HG03575 (cell line): ENCODE measurements at regions not wholly inside any gene's neighbourhood (a gene's known extent, or its start where the extent isn't known, plus 50 kb on each side); places are given as distances from the start of the nearest gene placed in this dataset.
"Not testable (repeated sequence)": the region's sequence is repeated elsewhere in the genome, so short reads cannot be mapped to it uniquely, and the experiment has no call there.

ENCODE experiments used
- ATAC-seq: cut with Tn5 transposase; IDR thresholded peaks from one replicate; pipeline ENCODE4 v1.9.1; 2021; ENCODE audit not compliant: unreplicated experiment, insufficient number of reproducible peaks, low FRiP score; ENCODE audit errors: extremely low read depth

DNA sequence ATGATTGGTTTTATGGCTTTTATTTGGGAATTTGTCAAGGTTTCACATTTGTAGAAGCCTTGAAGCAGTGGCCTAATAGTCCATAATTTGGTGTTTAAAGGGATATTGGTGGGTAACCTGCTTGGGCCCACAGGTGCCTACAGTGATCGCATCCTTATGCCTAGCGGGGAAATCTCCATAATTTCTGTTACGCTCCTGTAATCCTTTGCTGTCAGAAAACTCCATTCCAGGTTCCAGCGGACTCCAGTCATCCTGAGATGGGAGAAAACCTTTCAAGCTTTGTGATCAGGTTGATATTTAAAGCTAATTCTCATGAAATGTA is 257.0 kb upstream of the JADE1 start:
- no peak for ATAC-seq

DNA sequence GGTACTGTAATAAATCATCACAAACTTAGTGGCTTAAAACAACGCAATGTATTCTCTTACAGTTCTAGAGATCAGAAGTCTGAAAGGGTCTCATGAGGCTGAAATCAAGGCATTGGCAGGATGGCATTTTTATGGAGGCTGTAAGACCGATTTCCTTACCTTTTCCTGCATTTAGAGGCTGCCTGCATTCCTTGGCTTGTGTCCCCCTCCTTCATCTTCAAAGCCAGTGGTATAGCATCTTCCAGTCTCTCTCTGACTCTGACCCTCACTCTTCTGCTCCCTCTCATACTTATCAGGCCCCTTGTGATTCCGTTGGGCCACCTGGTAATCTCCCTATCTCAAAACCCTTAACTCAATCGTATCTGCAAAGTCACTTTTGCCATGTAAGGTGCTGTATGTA is 258.2 kb upstream of the JADE1 start:
- ATAC-seq, result no peak

DNA sequence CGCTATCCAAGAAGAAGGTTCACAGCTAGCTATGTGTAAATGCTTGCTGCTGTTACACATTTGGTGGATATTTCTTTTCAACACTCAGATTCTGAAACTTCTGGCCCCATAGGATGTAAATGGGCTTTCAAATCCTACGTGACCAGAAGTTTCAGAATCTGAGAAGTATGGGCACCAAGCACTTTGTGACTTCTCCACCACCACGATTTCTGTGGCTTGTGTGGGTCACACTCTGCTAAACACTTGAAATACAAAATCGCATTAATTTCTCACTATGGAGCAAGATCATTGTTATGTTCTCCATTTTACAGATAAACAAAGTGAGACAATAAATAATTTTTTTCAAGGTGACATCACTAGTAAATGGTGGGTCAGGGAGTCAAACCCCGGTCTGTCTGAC is 259.4 kb upstream of the JADE1 start:
- ATAC-seq, result no peak

DNA sequence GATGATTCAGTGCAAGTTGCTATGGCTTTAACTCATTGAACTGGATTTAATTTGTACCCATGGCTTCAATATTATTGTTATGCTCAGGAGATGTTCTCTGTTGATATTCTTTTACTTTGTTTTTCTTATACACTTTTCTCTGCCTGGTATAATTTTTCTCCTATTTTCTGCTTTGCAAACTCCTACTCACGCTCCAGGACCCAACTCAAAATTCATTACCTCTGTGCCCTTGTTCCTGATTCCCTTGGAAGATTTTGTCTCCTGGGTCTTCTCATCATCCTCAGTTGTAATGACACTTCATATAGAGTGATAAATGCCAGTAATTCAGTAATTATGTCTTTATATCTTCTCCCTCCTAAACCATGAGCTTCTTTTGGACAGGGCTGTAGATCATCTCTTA is 259.9 kb upstream of the JADE1 start:
- no peak for ATAC-seq

DNA sequence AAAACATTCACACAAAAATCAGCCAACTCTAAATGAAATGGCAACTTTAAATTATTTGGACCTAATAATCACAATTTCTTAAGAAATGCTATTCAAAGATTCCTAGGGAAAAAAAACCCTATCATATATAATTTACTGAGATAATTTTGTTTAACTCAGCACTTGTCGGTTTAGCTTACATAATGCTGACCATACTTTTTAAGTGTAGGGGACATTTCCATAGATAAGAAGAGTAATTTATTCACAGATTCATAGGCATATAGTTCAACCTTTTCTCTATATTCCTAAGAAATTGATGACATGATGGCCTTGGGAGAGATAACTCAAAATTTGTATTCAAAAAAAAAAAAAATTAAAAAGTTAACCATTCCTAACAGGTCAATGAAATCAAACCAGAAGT is 260.8 kb upstream of the PGRMC2 start:
- ATAC-seq, result no peak

DNA sequence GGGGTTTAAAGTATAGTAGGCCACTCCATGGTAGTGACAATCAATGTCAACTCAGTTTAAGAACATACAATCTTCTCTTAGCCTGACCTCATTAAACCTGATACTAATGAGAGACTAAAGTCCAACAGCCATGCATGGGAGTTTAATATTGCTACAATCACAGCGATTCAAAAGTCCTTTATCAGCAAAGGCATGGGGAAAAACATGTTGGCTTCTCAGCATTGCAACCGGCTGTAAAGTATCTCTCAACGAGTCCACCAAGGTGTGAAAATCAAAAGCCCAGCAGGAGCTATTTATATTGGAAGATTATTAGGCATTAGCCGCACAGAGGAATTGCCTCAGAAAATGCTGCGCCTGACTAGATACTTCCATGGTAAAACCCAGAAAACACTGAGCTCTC is 256.7 kb upstream of the PGRMC2 start:
- no peak for ATAC-seq

DNA sequence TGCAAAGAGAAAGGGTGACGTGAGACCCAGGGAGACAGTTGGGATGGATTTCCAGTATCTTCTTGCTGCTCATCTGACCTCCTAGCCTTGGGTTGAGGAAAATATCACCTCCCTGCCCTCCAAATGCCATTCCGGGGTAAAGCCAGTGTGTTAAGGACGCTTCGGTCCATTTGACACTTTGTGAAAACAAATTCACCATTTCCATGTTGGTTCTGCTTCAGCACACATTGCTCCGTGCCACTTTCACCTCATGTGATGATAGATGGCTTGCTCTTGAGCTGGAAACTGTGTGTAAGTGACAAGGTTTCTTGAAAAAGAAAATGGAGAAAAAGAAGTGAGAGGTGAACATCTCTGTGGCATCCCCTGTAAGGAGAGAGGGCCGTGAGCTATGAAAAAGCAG is 256.1 kb upstream of the PGRMC2 start:
- ATAC-seq, result no peak

DNA sequence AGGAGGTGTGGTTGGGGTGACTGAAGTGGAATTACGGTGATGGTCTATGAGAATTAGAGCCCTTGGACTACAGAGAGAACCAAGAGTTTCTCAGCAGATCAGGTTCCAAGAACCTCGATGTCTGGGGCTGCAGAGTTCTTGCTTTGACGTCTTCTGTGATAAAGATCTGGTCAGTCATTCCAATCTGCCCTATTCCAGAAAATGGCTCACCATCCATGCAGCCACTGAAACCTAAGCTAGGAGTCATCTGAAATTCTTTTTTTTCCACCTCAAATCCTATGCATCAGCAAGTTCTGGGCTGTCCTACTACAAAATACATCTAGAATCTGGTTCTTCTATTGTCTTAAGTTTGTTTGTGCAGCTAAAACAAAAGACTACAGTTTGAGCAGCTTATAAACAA is 254.4 kb upstream of the PGRMC2 start:
- no peak for ATAC-seq

DNA sequence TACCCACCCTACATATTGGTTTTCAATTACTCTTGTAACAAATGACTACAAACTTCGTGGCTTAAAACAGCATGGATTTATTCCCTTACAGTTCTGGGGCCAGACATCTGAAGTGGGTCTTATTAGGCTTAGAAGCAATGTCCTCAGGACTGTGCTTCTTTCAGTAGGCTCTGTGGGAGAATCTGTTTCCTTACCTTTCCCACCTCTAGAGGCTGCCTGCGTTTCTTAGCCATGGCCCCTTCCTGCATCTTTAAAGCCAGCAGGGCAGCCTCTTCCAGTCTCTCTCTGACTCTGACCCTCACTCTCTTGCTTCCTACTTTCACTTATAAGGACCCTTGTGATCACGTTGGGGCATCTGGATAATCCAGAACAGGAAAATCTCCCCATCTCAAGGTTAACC is 252.5 kb upstream of the PGRMC2 start:
- ATAC-seq, result no peak

DNA sequence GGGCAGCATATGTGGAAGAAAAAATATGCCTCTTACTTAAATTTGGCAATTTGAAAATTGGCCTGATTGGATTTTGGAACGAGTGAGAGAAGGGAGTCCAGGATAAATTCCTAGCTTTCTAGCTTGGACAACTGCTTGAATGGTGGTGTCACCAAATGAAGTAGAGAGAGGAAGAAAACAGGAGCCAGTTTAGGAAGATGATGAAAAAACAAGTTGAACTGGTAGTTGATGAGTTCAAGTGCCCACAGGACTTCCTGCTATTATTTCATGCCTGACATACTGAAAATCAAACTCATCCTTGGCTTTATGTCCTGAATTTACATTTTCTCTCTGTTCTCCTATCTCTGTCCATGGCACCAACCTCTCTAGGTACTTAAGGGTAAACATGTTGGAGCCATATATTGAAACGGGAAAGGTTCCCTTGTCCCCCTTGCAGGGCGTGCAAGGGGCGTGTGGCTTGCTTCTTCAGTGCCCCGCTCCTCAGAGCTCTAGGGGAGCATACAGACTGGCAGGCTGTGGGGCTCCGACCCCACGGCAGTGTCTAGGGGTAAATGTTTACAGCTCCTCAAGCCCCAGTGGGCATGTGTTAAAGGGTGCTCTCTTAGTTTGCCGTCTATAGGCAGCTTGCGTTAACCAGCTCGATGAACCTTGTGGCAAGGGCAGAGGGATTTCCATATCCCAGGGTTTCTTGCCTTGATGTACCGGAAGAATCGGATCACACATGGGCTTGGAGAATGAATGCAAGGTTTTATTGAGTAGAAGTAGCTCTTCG is 250.7 kb upstream of the PGRMC2 start:
- ATAC-seq, result no peak

DNA sequence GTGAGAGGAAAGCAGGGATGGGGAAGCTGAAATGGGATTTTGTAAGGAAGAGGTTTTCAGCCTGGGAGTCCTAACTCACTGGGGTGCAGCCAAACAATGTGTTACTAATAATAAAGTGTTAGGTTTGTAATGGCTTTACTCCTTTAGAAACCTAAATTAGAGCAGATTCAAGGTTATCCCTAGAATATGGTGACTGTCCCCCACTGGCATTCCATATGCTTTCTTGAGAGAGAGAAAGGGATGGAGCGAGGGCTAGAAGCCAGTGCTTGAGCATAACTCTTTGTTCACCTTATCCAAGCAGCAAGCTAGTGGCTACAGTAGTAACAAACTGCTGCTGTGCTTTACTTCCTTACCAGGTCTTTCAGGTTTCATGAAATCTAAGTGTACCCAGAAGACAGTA is 249.1 kb upstream of the PGRMC2 start:
- no peak for ATAC-seq

DNA sequence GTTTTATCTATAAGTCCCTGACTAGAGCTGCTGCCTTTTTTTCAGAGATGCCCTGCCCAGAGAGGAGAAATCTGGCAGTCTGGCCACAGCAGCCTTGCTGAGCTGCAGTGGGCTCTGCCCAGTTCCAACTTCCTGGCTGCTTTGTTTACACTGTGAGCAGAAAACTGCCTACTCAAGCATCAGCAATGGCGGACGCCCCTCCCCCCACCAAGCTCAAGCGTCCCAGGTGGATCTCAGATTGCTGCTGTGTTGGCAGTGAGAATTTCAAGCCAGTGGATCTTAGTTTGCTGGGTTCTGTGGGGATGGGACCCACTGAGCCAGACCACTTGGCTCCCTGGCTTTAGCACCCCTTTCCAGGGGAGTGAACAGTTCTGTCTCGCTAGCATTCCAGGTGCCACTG is 247.9 kb upstream of the PGRMC2 start:
- ATAC-seq, result not testable (repeated sequence)

DNA sequence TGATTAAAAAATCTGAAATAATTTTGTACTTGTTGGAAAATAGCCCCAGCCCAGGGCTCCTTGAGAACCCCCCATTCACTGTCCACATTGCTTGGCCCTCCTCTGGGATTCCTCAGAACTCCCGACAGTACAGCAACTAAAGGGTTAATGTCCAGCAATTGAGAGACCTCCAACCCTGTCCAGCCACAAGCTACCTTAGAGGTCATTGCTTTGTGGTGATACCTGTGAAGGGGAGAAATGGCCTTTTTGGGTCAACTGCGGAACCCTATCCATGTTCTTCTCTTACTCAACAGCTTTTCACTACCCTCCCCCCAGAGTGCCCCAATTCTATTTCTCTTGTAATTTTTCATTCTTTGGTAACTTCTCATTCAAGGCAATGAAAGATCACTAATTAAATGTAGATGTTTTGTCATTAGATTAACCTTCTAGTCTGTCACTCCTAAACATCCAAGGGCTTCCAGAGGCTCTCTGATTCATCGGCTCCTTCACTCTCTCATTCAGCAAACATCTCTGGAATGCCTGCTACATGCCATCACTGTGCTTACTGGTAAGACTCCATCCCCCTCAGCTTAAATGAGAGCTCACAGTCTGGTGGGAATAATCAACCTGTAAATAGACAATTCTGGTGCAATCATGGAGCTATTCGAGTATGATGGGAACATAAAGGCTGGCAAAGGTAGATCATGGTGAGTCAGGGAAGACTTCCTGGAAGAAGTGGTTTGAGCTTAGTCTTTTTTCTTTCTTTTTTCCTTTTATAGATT is 241.4 kb upstream of the PGRMC2 start:
- ATAC-seq, result no peak

DNA sequence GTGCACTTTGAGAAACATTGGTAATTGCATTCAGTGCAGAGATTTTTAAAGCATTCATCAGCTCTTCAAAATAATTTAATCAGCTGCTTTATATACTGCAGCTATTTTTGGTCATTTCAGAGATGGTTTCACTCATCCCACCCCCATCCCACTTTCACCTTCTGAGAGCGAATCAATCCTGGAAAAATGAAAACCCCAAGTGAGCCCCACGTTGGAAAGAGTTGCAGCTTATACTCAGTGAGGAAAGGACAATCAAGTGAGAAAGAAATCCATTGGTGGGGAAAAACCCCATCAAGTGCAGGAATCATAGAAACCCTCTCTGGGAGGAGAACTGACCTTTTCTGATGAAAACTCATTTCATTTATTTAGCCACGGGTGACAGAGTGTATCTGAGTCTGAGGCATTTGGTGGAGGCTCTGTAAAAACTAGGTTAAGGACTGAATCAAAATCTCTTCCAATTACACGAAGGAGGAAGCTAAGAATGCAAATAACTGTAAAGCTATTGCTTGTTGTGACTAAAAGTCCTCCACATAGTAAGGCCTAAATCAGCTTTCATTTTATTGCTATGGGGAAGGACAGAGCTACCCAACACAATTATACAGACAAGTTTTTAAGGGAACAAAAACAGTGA is 240.4 kb upstream of the PGRMC2 start:
- ATAC-seq, result no peak

DNA sequence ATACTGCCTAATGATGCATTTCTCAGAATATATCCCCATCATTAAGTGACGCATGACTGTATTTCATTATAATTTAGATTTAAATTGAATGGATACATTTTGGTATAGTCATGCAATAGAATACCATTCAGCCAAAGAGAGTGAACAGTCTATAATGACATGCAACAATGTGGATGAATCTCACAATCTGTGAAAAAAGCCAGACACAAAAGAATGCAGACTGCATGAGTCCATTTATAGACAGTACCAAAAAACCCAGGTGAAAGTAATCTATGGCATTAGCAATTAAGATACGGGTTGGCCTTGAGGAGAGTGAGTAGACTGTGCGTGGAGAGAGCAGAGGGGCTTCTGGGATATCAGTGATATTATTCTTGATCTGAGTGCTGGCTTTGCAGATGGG is 239.7 kb upstream of the PGRMC2 start:
- no peak for ATAC-seq

DNA sequence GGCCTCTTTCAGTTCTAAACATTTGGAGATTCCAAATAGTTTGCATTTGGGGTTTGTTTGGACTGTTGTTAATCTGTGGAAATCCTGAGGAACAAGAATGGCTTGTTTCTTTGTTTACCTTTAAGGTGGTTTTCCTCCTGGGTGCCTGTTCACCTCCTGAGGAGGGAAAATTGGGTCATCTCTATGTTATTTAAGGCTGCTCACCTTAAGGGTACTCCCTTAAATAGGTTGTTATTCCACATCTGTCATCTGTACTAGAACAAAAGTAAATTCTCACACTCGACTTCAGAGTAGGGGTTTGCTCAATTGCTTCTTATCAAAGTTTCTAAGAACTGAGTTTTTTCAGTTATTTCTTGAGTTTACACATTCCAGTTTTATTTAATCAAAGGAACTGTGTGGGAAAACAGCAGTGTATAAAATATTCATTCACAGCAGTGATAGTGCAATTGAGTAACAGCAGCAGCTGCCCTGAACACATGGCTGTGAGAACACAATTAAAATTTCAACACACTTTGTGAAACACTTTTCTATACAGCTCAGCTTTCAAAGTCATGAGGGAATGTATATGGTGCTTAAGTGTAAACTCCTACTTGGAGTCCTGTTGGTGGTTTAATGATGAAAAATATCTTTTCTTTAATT is 238.5 kb upstream of the PGRMC2 start:
- ATAC-seq, result no peak

DNA sequence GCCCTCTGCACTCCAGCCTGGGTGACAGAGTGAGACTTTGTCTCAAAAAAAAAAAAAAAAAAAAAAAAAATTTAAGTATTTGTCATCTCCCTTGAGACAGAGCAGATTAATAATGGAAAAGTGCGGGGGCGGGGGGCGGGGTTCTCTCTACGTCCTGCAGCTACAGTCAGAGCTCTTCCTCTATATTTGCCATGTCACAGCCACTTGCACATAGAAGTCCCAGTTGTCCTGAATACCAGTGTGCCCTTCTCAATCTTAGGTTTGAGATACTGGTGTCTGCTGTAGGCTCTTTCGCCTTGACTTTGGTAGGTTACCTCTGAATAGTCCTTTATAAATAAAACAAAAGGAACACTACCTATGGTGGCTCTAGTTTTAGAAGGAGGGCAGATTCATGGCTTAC is 237.8 kb upstream of the PGRMC2 start:
- no peak for ATAC-seq

DNA sequence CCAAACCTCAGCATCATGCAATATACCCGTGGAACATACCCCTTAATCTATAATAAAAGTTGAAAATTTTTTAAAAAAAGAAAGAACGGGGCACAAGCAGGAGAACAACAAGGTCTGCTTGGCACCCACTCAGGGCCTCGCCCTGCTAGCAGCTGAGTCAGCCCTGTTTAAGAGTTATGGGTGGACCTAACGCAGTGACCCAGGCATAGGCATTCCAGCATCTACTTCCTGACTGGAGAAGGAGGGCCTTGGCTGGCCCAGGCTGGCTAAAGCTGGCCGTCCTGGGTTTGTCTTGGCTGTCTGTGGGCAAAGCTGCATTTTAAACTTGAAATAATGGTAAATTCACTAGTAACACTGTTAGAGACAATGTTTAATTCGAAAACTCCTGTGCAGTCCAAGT is 236.7 kb upstream of the PGRMC2 start:
- ATAC-seq, result no peak

DNA sequence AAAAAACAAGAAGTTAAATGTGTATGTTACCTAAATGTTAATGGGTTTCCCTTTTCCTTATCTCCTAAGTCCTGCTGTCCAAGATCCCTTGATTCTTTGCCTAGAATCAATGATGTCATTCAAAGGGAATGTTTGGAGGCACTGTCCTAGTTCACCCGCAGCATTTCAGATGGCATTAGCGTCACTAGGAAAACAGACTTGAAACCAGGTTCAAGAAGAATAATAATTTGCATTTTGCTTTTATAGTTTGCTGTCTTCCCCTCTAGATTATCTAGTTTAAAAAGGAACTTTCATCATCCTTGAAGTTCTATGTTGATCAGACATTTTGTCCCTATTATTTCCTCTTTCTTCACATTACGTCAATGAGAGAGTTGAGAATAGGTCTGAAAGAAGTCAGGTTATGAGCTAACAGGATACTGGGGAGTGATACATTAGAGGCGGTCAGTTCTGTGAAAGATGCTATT is 234.1 kb upstream of the PGRMC2 start:
- no peak for ATAC-seq

DNA sequence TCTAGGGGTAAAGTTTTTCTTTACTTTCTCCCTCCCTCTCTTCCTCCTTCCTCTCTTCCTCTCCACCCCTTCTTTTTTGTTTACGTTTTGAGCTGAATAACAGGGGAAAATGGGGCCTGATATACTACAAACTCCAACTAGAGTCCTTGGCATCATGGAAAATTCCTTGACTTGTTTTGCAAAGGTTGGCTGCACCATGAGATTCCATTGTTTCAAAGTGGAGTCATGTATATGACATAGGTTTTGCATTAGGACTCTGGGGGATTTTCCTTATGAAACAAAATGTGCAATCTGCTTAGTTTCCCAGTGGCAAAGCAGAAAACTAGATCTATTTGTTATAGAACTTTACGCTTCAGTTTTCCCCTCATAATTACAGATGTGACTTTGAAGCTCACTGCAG is 233.5 kb upstream of the PGRMC2 start:
- no peak for ATAC-seq
